ENCODE measurements at regions not wholly inside any gene's neighbourhood (a gene's known extent, or its start where the extent isn't known, plus 50 kb on each side); places are given as distances from the start of the nearest gene placed in this dataset.

DNA sequence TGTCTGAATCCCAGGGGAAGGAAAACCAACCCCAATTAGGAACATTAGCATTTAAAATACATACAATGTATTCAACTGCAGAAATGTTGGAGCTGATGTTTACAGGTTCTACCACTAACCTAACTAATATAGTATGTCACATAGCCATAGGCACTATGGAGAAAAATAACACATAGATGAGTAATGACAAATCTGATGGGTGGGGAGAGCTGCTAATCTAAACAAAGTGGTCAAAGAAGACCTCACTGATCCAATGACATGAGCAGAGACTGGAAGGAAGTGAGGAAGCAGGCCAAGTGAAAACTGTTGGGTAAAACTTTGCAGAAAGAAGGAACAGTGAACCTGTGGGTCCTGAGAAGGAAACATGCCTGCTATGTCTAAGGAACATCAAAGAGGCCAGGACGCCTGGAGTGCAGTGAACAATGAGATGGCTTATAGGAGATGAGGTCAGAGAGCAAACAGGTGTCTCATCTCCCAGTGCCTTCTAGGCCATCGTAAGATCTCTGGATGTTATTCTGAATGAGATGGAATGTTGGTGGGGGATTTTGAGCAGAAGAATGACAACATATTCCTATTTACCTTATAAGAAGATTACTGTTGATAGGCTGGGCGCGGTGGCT, 135.7 kb downstream of the ALDH8A1 start (continued):
- TF ChIP-seq ILF3 (IDR thresholded peaks at IDR 0.05; ENCODE audit: borderline replicate concordance) (no peak), DLX4 (CRISPR knock-in tag; IDR thresholded peaks at IDR 0.05) (no peak), EP400 (IDR thresholded peaks at IDR 0.05) (no peak), FOXO4 (CRISPR knock-in tag; IDR thresholded peaks at IDR 0.05) (no peak), ETV6 (IDR thresholded peaks at IDR 0.05; ENCODE audit: borderline replicate concordance in 1 of 2, low read depth in 2 of 2, low read length in 1 of 2) (no peak), ETV6 (CRISPR knock-in tag; IDR thresholded peaks at IDR 0.05; ENCODE audit: borderline replicate concordance) (no peak), PHF21A (IDR thresholded peaks at IDR 0.05; ENCODE audit: borderline replicate concordance, low read depth) (no peak), NONO (IDR thresholded peaks at IDR 0.05; ENCODE audit: low read depth in 2 of 2, low read length in 1 of 2) (no peak)
- TF ChIP-seq, protein P1, sequence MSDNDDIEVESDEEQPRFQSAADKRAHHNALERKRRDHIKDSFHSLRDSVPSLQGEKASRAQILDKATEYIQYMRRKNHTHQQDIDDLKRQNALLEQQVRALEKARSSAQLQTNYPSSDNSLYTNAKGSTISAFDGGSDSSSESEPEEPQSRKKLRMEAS (CRISPR knock-in tag; IDR thresholded peaks at IDR 0.05): no peak
